ENCODE measurements at regions not wholly inside any gene's neighbourhood (a gene's known extent, or its start where the extent isn't known, plus 50 kb on each side); places are given as distances from the start of the nearest gene placed in this dataset.

DNA sequence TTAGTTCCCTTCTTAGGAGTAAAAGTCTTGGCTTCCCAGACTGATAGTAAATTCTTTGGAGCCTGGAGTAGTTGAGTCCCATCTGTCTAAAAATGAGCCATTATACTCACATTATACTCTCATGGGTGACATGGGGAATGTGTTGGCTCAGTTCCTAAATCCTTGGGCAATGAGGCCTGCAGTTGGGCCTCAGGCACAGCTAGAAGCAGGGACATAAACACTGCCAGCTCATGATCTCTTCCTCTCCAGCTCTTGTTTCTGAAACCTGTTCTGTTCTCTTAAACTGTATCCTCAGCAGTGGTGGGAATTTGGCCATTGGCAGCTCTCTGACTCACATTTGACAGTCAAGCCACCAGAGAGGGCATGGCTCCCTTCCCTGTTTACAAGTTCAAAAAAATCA, 212.5 kb downstream of the SPATA18 start:
- H3K4me1 ChIP-seq (replicated peaks in 1 of 4; ENCODE audit: control insufficient read depth in 3 of 4, insufficient read depth in 4 of 4, low read length in 3 of 4) = no peaks in the 10 kb centered on the region
- H3K79me1 ChIP-seq (ENCODE audit: low read depth, low read length) = no peaks in the 10 kb centered on the region
- H3K18ac ChIP-seq (ENCODE audit: extremely low read depth, low read length) = no peak overlapping the region
- no peak overlapping the region for H2AFZ ChIP-seq (ENCODE audit: low read length)
- H2BK20ac ChIP-seq (ENCODE audit: low read length) = no peak overlapping the region
- ChIA-PET POLR2A (ENCODE audit: partially characterized antibody) (no interaction called here), CTCF (ENCODE audit: partially characterized antibody) (interaction anchor here (0.9 kb wide), 1 partner anchor 28 kb away, joined by 3 read pairs; no protein-coding TSS in a partner anchor)
- H3K27me3 ChIP-seq (replicated peaks in 1 of 4; ENCODE audit: control insufficient read depth in 3 of 4, extremely low read depth in 1 of 4, insufficient read depth in 3 of 4, low read length in 3 of 4) = no peaks in the 10 kb centered on the region
- peak overlapping the region in 1 of 4 experiments; percentile 59; a peak in 1 of 7 replicates for H3K9ac ChIP-seq (replicated peaks in 1 of 4; ENCODE audit: extremely low read depth in 1 of 4, low read depth in 3 of 4, low read length in 3 of 4)
- no peaks in the 10 kb centered on the region for H3K79me2 ChIP-seq (ENCODE audit: control insufficient read depth in 1 of 2, insufficient read depth in 2 of 2, low read length in 2 of 2)
- H2BK15ac ChIP-seq (ENCODE audit: low read length) = no peak overlapping the region
- no peak overlapping the region for H3K4me2 ChIP-seq (ENCODE audit: insufficient read depth in 1 of 2, low read depth in 2 of 2, low read length in 2 of 2)
- no peak overlapping the region for H3K56ac ChIP-seq (replicated peaks; ENCODE audit: insufficient read length, low read depth, low read length)
- H4K5ac ChIP-seq (ENCODE audit: insufficient read length, low read depth, low read length) = no peak overlapping the region
- no peak overlapping the region for H3K14ac ChIP-seq (ENCODE audit: insufficient read length)
- no peak overlapping the region for H2BK12ac ChIP-seq (ENCODE audit: low read depth, low read length)
- FAIRE-seq (no peak), DNase-seq (ENCODE audit: low read depth in 1 of 2, low spot score in 2 of 2) (no peak)
- no peaks in the 10 kb centered on the region for H4K20me1 ChIP-seq (replicated peaks in 1 of 2; ENCODE audit: control insufficient read depth in 1 of 2, insufficient read depth in 2 of 2, low read length in 2 of 2)
- no peak overlapping the region for H2AK5ac ChIP-seq (ENCODE audit: low read depth, low read length)
- H2BK120ac ChIP-seq (replicated peaks; ENCODE audit: low read depth, low read length) = no peak overlapping the region
- H3K23ac ChIP-seq (ENCODE audit: insufficient read length) = no peak overlapping the region
- H3K4ac ChIP-seq (replicated peaks; ENCODE audit: insufficient read length, low read depth, low read length) = no peak overlapping the region
- H3K36me3 ChIP-seq (ENCODE audit: control insufficient read depth in 2 of 4, insufficient read depth in 4 of 4, low read length in 3 of 4) = no peaks in the 10 kb centered on the region
- no peak overlapping the region for H2BK5ac ChIP-seq (ENCODE audit: low read depth, low read length)
- no peak overlapping the region for H4K91ac ChIP-seq (replicated peaks; ENCODE audit: insufficient read length, low read length)
- no peak overlapping the region for H4K8ac ChIP-seq (ENCODE audit: extremely low read depth, insufficient read depth, low read length)
- no peak overlapping the region for H3K4me3 ChIP-seq (ENCODE audit: extremely low read depth in 1 of 4, insufficient read depth in 2 of 4, low read depth in 3 of 4, low read length in 4 of 4)
- no peaks in the 10 kb centered on the region for H3K9me3 ChIP-seq (ENCODE audit: insufficient read depth in 2 of 2, low read depth in 1 of 2, low read length in 1 of 2)
- H3K23me2 ChIP-seq (ENCODE audit: low read depth, low read length) = no peaks in the 10 kb centered on the region
- H3K27ac ChIP-seq (ENCODE audit: low read depth, low read length) = no peak overlapping the region
- no peak for TF ChIP-seq TAF1 (IDR thresholded peaks at IDR 0.05; ENCODE audit: low read depth, low read length)
- no peak for TF ChIP-seq CBX8 (IDR thresholded peaks at IDR 0.05; ENCODE audit: borderline replicate concordance, low read depth, low read length)
- TF ChIP-seq JUN (IDR thresholded peaks at IDR 0.05; ENCODE audit: low read depth, low read length) = no peak
- no peak for TF ChIP-seq EP300 (IDR thresholded peaks at IDR 0.05; ENCODE audit: borderline replicate concordance in 1 of 2, low read depth in 2 of 2, low read length in 2 of 2)
- TF ChIP-seq KDM5A (IDR thresholded peaks at IDR 0.05; ENCODE audit: low read length) = no peak
- TF ChIP-seq MAFK (IDR thresholded peaks at IDR 0.05; ENCODE audit: low read depth, low read length) = no peak
- TF ChIP-seq SIX5 (IDR thresholded peaks at IDR 0.05; ENCODE audit: low read depth, low read length) = no peak
- TF ChIP-seq RFX5 (IDR thresholded peaks at IDR 0.05; ENCODE audit: borderline replicate concordance, low read depth, low read length) = no peak
- TF ChIP-seq, protein P1, sequence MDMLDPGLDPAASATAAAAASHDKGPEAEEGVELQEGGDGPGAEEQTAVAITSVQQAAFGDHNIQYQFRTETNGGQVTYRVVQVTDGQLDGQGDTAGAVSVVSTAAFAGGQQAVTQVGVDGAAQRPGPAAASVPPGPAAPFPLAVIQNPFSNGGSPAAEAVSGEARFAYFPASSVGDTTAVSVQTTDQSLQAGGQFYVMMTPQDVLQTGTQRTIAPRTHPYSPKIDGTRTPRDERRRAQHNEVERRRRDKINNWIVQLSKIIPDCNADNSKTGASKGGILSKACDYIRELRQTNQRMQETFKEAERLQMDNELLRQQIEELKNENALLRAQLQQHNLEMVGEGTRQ (IDR thresholded peaks at IDR 0.05; ENCODE audit: low read length) = no peak
- TF ChIP-seq RNF2 (IDR thresholded peaks at IDR 0.05; ENCODE audit: borderline replicate concordance, low read depth, low read length, missing control alignments, poor library complexity, severe bottlenecking) = no peak
- no peak for TF ChIP-seq RAD21 (IDR thresholded peaks at IDR 0.05 in 1 of 2, conservative IDR thresholded peaks at IDR 0.05 in 1 of 2; ENCODE audit: low read depth in 2 of 2, low read length in 2 of 2)
- TF ChIP-seq CBX5 (IDR thresholded peaks at IDR 0.05; ENCODE audit: low read depth, low read length) = no peak
- no peak for TF ChIP-seq EGR1 (IDR thresholded peaks at IDR 0.05; ENCODE audit: borderline replicate concordance, low read depth, low read length)
- TF ChIP-seq TAF7 (optimal IDR thresholded peaks at IDR 0.05; ENCODE audit: borderline replicate concordance, low read depth, low read length) = no peak

Data from H1 (cell line).